NCI-H82 treated with DMSO at 0.1 percent for 48 hours (cell line): ENCODE measurements at regions not wholly inside any gene's neighbourhood (a gene's known extent, or its start where the extent isn't known, plus 50 kb on each side); places are given as distances from the start of the nearest gene placed in this dataset.
"Not testable (repeated sequence)": the region's sequence is repeated elsewhere in the genome, so short reads cannot be mapped to it uniquely, and the experiment has no call there.

ENCODE experiments used
- DNase-seq: peaks from one replicate; lab custom pipeline; 2025; ENCODE audit not compliant: unreplicated experiment; lab: John Stamatoyannopoulos, UW

GRCh38 chr5:60102961-60103693 is 209.6 kb upstream of the PDE4D start:
- DNase-seq, result no peak

GRCh38 chr5:60101573-60101972 is 208.0 kb upstream of the PDE4D start:
- no peak for DNase-seq

DNA sequence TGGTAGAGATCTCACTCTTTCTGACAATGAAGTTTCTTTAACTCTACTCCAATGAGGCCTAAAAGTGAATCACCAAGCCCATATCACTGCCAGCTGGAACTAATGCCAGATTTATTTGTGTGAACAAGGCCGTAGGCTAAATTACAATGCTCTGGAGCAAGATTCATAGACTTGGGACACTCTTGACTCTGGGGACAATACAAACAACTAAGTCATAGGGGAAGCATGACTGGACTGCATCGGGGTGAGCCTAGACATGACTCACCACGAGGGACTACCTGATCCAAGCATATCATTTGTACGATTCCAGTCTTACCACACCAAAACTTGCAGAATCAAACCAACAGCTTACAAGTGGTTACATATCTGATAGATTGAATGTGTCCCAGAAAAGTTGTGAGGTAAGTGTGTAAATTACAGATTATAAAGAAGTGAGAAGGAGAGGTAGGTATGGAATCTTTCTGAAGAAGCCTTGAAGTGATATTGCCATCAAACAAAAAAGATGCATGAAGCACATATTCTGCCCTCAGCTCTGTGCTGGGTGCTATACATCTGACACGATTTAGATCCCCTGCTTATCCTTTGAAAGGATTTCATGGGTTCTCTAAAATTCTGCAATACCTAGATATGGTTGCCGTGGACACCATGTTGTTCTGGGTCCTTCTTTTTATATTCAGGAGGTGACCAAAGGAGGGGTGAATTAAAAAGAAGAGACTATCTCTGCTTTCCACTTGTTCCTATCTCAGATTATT is 199.3 kb upstream of the PDE4D start:
- DNase-seq, result no peak

DNA sequence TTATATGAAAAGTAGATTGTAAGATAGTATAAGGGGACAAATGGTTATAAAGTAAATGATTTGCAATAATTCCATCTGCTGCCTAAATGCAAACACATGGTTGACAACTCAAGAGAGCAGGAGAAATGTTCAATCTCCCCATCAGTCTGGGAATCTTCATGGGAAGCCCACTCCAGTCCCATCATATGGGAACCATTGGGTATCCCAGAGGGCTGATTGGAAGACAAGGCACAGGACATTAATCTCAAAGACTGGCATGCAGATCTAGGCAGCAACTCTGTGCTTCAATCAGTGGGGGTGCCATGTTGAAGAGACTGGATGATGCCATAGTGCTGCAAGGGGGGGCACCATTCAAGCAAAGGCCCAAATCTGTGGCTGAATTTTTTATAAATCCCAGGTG is 193.1 kb upstream of the PDE4D start:
- DNase-seq, result no peak

DNA sequence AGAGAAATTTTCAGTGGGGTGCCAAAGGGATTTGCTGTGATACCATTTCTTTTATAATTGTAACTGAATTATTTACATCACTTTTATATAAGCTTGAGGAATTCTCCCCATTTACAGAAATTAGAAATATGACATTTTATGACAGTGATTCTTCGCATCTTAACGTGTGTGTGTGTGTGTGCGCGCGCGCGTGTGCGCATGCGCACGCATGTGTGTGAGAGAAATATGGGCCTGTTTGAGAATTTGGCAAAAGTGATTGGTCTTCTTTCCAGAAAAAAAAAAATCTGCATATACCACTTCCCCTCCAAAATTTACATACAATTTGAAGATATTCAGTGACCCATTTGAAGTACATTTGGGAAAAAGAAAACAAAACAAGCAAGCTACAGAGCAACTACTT is 190.7 kb upstream of the PDE4D start:
- DNase-seq, result no peak

GRCh38 chr5:60077292-60077691 is 183.8 kb upstream of the PDE4D start:
- DNase-seq, result no peak

DNA sequence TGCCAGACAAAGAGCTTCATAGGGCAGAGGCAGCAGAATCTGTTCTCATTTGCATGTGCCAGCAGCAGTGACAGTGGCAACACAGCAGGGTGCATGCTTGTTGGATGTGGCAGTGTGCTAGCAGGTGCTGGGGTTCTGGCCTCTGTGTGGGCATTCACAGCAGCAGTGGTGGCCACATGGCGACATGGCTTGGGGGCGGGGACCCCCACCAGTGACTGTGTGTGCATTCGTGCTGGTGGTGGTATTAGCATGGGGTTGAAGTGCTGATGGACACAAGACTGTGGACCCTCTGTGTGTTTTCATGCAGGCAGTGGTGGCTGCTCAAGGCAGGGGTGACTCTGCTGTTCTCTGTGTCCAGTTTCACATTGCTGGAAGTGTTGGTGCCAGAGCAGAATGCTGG is 183.2 kb upstream of the PDE4D start:
- no peak for DNase-seq

DNA sequence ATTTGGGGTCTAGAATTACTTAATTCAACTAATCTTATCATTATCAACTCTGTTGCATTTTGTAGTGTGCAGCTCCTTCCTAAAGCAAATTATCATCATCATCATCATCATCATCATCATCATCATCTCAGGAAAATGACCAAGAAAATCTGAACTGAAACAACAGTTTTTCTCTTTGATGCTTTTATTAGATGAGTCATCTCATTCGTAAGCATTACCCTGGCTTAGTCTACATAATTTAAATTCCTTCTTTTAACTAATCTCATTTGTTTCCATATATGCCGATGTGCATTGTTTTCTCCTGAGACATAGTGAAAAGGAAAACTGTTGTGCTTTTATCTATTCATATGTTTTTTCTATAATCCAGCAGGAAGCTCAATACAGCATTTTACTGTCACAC is 173.0 kb upstream of the PDE4D start:
- DNase-seq, result no peak

DNA sequence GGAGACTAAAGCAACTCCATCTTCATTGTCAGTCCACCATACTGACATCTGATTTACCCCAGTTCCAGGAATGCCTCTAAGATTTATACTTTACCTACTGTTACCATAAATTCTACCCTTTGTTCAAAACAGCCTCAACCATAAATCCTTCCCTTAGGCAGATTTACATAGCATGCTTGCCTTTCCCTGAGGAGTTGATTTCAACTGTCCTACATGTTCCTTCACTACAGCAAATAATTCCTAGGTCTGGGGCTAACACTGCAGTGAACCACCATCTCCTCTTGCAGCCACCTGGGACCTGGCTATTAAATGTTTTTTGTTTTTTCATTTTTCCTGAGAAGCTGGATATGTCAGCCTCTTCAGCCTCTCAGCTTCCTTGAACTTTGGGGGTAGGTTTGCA is 166.9 kb upstream of the PDE4D start:
- DNase-seq, result no peak

DNA sequence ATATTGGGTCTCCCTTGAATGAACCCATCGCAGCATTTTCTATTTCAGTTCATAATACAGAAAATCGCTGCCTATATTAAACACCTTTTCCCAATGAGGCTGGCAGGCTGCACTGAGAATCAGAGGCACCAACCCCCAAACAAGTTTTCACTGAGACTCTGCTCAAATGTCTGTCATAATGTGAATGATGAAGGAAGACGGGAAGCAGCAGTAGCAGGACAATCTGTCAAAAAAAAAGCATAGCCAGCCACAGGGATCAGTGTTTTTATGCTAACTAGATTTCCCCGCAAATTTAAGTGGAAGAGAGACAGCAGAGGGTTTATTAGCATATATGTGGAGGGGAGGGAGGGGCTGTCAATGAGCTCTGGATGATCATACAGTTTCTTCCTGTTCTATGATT is 162.7 kb upstream of the PDE4D start:
- DNase-seq, result no peak

GRCh38 chr5:60055168-60055567 is 161.6 kb upstream of the PDE4D start:
- no peak for DNase-seq

DNA sequence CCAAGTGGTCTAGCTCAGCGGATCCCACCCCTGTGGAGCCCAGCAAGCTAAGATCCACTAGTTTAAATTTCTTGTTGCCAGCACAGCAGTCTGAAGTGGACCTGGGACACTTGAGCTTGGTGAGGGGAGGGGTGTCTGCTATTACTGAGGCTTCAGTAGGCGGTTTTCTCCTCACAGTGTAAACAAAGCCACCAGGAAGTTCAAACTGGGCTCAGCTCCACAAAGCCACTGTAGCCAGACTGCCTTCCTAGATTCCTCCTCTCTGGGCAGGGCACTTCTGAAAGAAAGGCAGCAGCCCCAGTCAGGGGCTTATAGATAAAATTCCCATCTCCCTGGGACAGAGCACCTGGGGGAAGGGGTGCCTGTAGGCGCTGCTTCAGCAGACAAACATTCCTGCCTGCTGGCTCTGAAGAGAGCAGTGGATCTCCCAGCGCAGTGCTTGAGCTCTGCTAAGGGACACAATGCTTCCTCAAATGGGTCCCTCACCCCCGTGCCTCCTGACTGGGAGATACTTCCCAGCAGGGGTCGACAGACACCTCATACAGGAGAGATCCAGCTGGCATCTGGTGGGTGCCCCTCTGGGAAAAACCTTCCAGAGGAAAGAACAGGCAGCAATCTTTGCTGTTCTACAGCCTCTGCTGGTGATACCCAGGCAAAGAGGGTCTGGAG is 148.6 kb upstream of the PDE4D start:
- DNase-seq, result not testable (repeated sequence)

- not testable (repeated sequence) for DNase-seq
These were observed 148.0 kb upstream of the PDE4D start for GRCh38 chr5:60041508-60041907.

GRCh38 chr5:60036192-60036938 is 142.8 kb upstream of the PDE4D start:
- no peak for DNase-seq

GRCh38 chr5:60026161-60026560 is 132.6 kb upstream of the PDE4D start:
- DNase-seq, result no peak

- no peak for DNase-seq
These were observed 130.6 kb upstream of the PDE4D start for GRCh38 chr5:60024104-60024503.

DNA sequence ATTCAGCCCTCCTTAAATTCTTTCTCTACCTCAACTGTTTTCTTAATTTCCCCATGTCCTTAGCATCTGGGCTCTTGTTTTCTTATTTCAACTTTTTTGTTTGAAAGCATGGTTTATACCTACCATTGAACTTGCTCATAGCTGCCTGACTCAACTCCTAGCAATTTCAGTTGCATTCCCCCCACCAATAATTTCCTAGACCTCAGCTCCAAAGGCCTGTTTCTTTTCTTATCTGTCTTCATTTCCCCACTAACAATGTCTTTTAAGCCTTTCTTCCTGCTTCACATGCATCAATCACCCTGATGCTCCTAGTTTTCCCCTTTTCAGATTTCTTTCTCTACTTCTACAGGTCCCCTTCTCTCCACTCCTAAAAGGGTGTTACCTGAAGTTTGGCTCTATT is 129.7 kb upstream of the PDE4D start:
- DNase-seq, result no peak

GRCh38 chr5:60020457-60020856 is 126.9 kb upstream of the PDE4D start:
- no peak for DNase-seq

DNA sequence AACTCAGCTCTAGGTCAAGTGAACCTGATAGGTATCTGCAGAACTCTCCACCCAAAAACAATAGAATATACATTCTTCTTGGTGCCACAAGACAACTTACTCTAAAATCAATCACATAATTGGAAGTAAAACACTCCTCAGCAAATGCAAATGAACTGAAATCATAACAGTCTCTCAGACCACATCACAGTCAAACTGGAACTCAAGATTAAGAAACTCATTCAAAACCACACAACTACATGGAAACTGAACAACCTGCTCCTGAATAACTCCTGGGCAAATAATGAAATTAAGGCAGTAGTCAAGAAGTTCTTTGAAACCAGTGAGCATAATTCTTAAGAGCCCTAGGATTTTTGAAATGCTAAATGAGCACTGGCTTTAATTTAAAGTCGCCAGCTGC is 125.4 kb upstream of the PDE4D start:
- DNase-seq, result not testable (repeated sequence)

DNA sequence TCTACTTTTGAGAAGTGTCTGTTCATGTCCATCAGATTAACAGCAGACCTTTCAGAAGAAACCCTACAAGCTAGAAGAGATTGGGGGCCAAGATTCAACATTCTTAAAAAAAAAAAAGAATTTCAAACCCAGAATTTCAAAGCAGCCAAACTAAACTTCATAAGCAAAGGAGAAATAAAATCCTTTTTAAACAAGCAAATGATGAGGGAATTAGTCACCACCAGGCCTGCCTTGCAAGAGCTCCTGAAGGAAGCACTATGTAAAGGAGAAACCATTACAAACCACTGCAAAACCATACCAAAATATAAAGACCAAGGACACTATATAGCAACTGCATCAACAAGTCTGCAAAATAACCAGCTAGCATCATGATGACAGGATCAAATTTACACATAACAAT is 124.6 kb upstream of the PDE4D start:
- DNase-seq, result no peak

- no peak for DNase-seq
These were observed 120.8 kb upstream of the PDE4D start for GRCh38 chr5:60014331-60014730.
